NCI-H345 treated with DMSO at 0.1 percent for 48 hours (cell line): ENCODE measurements at regions not wholly inside any gene's neighbourhood (a gene's known extent, or its start where the extent isn't known, plus 50 kb on each side); places are given as distances from the start of the nearest gene placed in this dataset.

Experiments used
- DNase-seq: peaks from one replicate; lab custom pipeline; 2025; ENCODE audit not compliant: unreplicated experiment; lab: John Stamatoyannopoulos, UW

GRCh38 chr14:32020882-32021281 lies 56.2 kb upstream of the ARHGAP5 start:
- DNase-seq, result no peak

DNA sequence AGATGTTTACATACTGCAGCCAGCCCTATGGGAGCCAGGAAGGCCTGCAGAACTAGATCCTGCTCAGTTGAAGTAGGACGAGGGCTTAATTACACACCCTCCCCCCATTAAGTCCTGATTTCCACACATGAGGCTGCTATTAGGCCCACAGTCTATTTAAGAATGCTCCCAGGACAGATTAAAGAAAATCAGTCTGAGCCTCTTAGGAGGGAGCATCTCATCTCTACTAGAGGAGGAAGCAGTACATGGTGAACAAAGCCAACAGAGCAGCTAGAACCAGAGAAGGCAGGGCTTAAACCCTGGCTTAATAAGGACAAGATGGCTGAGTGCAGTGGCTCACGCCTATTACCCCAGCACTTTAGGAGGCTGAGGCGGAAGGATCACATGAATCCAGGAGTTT lies 55.8 kb upstream of the ARHGAP5 start:
- DNase-seq, result no peak

DNA sequence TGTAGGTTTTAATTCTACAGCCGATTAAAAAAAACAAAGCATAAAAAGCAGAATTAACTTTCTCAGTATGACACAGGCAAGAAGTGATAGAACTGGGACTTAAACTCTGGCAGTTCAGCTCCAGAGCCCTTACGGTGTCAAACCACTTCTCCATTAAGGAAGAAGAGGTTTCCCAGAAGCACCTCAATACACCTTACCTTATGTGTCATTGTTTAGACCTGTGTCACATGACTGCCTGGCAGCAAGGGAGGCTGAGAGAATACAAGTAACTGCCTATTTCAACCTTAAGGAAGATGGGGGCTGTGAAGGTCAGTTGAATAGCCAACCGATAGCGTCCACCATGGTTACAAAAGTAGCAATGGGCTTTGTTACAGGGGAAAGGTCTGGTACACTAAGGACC lies 54.6 kb upstream of the ARHGAP5 start:
- DNase-seq, result no peak

DNA sequence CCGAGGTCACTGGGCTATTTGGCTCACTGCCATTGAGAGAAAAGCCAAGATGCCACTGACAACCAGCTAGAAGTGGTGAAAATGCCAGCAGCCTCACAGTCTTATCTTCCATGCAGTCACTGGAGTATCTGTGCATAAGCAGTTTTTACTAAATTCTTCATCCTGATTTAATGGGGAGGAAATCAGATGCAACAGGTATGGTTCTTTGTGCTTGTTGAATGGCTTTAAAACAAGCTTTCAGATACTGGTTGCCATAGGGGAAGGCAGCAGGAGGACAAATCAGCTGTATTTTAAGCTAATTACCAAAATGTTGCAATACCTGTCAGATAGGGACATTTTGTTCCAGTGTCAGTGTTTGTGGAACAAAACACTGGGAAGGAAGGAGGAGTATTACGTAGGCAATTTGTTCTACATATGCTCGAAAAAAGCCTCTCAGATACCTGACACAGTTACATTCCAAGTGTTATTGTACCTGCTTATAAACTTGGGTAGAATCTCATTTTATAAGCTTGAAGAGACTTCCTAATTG lies 54.1 kb upstream of the ARHGAP5 start:
- no peak for DNase-seq

GRCh38 chr14:32023540-32023939 lies 53.6 kb upstream of the ARHGAP5 start:
- DNase-seq, result no peak

DNA sequence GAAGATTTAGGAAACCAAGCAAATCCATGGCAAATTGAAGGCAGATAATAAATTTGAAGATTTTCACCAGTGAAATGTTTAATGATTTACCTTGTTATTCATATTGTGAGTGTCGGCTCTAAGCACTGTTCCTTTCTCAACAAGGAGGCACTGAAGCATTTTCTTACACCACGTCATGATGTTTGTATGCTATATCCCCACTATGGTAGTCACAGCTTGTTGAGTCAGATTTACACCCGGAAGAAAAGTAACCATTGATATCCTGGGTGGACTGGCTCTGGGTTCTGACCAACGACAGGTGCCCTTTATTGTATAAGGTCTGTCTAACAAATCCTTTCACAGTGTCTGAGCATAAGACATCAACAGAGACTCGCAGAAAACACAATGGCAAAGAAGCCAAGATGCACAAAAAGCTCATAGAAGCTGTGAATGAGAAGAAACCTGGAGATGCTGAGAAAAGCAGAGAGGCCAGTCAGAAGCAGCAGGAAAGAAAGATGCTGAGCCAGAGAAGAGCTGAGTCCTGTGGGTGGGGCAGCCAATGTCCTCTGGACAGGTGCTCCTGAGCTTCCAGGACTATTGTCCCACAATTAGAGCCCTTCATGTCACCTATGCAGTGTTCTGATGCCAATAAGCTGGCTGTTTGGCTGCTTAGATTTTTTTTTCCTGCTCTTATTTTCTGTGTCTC lies 49.7 kb upstream of the ARHGAP5 start:
- no peak for DNase-seq
